GM18520 (cell line): ENCODE measurements at regions not wholly inside any gene's neighbourhood (a gene's known extent, or its start where the extent isn't known, plus 50 kb on each side); places are given as distances from the start of the nearest gene placed in this dataset.

Experiments
- ATAC-seq: cut with Tn5 transposase; IDR thresholded peaks from one replicate; pipeline ENCODE4 v1.9.1; 2021; ENCODE audit not compliant: unreplicated experiment

DNA sequence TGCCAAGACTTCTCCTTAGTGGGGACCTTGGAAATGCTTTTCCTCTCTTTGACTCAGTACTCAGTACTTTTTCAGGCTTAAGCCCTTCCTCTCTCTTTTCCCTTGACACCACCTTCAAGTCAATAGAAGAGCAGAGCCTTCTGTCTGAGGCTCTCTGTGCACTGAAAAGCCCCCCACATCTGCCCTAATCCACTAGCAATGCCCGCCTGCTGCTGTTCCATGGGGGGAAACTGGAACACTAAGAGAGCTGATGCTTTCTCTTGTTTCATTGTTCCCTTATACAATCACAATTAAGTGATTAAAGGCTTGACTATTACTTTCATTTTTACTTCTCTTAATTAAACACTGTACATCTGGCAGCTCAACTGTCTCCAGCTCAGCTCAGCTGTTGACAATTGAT lies 254.5 kb downstream of the SLITRK6 start:
- no peak for ATAC-seq

DNA sequence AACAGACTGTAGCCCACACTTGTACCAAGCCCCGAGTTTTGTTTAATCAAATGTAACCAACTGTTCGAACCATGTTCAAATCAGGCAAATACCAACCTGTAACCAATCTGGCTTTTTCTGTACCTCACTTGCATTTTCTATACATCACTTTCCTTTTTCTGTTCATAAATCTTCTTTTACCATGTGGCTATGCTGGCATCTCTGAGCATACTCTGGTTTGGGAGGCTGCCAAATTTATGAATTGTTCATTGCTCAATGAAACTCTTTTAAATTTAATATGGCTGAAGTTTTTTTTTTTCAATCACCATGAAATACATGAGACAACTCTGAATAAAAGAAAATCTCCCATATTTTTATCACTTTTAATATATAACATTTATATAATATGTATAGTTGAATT lies 256.1 kb downstream of the SLITRK6 start:
- ATAC-seq: no peak

DNA sequence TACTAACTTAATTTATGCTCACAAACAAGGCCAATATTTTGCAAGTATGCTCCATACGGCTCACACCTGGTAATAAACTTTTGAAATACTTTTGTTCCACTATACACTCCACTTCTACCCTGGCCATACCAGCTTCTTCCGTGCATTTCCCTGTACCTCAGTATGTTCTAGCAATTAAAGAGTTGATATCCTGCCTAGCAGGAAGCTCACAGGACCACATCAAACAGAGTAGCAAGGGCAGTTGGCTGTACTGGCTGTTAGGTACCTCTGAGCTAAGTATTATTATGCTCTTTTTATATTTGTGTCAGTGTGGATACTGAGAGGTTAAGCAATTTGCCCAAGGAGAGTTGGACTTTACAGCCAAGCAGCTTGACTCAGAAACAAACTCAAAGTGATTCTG lies 257.7 kb downstream of the SLITRK6 start:
- no peak for ATAC-seq

DNA sequence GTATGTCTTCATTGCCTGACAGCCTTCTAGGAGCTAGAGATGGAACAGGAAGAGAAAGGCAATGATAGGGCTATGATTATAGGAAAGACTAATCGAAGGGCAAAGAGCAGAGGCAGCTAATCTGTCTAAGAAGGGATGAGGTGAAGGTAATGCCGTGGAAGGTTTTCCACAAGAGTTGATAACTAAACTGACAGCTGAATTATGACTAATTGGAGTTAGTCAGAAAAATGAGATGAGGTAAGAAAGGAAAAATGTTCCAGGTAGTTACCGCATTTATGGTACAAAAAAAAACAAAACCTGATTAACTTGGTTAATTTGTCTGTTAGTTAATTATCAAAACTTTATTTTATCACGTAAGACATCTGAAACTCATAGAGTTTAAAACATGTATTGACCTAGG lies 260.3 kb downstream of the SLITRK6 start:
- no peak for ATAC-seq

DNA sequence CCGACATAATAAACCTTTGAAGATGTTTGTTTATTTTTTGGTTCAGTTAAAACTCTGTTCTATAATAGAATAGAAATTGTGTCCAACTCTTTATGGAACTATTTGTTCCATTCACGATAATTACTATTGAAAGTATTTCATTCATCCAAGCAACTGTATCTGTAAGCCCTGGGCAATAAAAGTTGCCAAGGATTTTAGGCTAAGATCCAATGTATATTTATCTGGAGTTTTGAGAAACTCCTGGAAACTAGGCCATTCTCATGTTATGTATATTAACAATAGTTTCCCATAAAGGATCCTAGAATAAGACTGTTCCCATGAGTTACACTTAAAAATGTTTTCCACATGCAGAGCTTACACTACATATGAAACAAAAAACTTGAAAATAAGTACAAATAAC lies 261.6 kb downstream of the SLITRK6 start:
- ATAC-seq: no peak

DNA sequence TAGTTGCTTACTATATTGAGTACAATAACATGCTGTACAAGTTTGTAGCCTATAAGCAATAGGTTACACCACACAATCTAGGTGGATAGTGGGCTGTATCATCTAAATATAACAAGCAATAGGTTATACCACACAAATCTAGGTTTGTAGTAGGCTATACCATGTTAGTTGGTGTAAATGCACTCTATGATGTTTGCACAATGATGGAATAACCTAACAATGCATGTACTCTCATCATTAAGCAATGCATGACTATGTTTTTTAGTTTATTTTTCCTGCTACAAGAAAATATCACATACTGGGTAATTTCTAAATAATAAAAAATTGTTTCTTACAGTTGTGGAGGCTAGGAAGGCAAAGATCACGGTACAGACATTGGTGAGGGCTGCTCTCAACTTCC lies 262.5 kb downstream of the SLITRK6 start:
- no peak for ATAC-seq

DNA sequence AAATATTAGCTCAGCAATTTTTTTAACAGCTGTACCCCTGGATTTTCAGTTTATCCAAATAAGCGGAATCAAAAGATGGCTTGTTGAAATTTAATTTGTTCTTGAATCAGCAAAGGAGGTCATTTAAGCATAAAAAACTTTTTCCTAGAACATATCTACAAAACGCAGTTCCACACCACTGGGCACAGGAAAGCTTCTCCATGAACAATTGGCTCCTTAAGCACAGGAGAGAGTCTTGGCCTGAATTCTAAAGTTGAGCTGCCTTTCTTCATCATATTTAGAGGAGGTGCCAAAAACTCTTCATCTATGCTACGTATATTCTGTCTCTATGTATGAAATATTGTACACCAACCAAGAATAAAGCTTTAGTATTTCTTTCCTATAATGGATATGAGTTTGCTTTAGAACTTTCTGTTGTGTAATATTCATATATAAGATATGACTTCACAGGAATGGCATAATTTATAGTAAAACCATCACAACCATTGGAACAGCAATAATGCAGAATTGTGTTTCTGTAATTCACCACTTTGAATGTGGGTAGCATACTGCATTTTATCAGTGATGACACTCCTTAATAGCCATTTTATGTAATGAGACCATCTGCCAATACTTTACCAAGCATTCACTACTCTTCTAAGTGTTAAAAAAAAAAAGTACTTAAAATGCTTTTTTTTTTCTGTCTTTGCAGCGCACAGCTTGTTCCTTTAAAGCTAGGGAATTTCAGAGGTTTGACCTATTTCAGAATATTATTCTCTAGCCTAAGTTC lies 263.7 kb downstream of the SLITRK6 start:
- no peak for ATAC-seq

DNA sequence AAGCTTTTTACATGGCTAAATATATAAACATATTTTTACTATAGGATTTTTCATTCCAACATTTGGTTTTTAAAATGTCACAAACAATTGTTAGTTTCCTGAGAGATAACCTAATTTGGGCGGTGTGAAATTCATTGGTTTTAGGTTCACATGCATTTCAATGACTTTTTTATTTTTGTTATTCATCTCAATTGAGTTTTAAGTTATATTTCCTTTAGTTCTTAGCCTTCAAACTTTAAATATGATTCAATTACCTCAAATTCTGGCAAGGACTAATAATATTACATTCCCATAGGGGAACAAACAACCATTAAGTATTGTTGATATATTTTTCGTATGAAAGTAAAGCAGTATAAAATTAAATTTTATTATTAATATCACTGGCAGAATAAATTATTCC lies 265.3 kb downstream of the SLITRK6 start:
- no peak for ATAC-seq

DNA sequence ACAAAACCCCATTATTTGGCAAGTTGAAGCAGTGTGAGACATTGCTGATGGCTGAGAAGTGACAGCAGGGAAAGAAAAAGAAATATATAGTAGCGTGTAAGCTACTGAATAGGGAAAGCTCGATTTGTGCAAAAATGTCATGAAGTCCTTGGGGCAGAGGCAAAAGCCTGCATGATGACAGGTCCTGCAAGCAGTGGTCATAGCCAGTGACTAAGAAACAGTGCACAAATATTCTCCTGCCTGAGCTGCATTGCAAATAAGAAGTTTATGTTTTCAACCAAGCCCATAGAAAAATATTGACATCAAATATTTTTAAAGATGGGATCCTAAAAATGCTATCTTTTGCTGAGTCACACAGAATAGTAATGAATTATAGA lies 270.0 kb downstream of the SLITRK6 start:
- no peak for ATAC-seq

DNA sequence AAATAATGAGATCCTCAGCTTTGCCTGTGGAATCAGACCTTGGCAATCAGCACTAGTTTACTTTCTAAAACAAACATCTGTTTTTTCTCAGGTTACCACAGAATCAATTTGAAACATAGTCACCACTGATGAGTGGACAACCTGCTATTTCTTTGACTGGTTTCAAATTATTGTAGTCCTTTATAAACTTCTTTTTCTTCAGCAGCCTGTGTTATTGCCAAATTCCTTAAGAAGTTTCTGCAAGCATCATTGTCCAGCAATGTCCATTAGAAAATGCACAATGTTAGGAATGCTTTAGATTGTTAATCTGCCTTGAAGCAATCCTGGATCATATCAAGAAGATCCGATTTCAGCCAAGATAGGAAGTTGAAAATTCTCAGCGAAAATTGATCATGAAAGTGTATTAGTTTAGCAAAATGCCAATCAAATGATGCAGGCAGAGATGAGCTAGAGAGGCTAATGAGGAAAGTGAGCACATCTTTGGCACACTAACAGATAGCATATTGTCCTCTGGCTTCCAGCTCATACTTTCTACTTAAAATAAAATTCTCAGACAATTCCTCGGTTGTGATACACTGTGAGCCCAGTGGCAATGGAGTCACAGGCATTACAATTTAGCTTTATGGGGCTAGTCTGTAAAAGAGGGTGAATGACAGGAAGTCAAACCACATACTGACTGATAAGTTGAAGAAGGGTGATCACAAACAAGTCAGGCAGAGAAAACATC lies 270.6 kb downstream of the SLITRK6 start:
- no peak for ATAC-seq

DNA sequence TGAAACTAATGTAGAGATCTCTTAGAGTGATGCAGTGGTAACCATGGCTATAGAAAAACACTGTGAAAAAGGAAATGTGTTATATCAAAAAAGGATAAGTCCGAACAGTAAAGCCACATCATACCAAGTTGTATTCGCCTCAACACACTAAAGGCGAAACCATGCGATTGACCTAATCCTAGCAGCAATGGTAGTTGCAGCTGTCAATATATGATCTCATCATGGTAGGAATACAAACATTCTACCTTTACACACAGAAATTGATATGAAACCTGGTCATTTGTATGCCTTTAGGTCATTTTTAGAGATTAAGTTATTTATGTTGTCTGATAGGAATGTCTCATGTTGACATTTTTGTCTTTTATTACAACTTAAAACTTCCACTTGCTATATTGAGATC lies 271.9 kb downstream of the SLITRK6 start:
- ATAC-seq: no peak

DNA sequence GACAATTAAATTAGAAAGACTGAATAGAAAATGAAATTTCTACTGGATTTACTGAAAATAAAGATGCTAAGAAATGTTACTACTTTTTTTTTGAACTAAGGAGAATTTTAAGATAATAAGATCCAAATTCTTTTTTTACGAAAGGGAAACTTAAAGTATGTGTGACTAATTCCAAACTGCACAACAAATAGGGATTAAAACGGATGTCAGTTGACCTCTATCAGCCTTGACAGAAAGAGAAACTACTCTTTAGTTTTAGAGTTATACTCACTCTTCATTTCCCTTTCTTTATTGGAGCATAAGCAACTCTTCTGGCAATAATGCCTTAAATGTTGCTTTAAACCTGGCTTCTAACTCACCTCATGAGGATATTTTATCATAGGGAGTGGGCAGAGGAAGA lies 273.8 kb downstream of the SLITRK6 start:
- ATAC-seq: no peak

DNA sequence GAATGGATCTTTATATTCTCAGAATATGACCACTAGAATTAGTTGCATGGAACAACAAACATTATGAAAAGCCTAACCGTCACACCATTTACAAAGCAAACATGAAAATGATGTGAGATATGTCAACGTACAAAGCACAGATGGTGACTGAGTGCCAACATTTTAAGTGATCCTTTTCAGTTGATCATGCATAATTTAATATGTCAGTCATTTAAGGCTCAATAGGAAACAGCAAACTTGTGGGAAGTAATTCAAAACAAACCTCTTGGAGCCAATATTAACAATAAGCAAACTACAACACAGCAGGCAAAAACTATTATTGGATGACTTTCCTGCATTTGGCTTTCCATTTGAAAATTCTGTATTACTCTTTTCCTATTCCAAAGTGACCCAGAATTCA lies 277.6 kb downstream of the SLITRK6 start:
- no peak for ATAC-seq

DNA sequence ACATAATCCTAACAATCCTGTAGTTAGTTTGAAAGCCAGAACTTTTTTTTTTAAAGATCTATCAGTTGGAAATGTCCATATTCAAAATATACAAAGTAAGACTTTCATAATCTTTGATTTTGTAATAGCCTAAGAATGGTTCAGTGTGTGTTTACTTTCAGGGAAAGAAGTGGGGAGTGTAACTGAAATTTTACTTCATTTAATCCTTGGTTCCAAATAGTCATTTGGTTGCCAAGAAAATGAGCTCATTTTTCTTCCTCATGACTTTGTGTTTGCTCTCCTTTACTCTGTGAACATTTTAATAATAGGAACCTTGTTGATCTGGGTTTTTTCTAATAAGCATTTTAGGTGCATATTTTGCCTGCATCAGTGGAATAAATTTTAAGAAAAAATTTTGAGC lies 278.8 kb downstream of the SLITRK6 start:
- no peak for ATAC-seq

DNA sequence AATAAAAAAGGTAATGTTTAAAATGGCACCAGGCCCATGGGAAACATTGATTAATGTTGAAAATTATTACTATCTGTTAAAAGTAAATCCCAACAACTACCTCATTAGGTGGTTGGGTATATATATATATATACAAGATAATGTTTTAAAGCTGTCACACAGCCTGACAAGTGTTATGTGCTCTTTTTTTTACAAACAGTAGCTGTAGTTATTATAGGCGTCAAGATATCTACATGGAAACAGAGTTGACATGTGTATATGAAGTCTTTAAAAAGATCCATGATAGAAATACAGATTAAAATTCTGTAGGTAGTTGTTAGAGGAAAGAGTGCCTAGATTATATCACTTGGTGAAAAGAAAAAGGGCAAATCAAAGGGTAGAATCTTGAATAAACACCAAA lies 279.9 kb downstream of the SLITRK6 start:
- no peak for ATAC-seq

DNA sequence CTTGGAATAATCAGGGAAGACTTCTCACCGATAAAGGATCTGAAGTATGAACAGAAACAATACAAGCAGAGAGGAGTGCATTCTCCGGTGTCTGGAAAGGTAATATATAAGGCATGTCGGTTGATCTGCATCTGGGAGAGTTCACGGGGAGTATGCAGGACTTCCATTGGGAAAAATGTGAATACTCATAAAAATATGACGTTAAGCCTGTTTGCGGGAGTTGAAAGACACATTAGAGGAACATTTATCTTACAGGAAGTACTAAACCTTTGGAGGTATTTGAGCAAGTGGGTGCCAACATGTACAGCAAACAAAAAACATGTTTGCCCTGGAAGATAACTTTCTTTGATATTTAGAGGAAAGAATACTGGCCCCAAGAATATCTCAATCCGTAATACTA lies 286.8 kb downstream of the SLITRK6 start:
- no peak for ATAC-seq

DNA sequence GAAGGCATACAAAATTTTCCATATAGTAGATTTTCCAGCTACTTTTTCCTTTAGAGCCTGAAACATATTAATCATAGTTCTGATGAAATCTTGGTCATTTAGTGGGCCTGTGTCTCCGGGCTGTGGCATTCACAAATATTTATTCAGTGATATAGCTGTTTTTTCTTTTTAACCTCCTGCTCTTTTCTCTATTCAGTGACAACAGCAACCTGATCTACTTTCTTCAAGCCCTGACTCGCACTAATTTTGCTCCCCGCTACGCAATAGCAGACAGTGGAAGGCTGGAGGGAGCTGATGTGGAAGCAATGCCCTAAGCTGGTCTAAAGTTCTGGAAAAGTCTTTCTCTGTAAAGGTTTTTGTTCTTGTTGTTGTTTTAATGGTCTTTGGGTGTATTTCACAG lies 289.7 kb downstream of the SLITRK6 start:
- no peak for ATAC-seq

DNA sequence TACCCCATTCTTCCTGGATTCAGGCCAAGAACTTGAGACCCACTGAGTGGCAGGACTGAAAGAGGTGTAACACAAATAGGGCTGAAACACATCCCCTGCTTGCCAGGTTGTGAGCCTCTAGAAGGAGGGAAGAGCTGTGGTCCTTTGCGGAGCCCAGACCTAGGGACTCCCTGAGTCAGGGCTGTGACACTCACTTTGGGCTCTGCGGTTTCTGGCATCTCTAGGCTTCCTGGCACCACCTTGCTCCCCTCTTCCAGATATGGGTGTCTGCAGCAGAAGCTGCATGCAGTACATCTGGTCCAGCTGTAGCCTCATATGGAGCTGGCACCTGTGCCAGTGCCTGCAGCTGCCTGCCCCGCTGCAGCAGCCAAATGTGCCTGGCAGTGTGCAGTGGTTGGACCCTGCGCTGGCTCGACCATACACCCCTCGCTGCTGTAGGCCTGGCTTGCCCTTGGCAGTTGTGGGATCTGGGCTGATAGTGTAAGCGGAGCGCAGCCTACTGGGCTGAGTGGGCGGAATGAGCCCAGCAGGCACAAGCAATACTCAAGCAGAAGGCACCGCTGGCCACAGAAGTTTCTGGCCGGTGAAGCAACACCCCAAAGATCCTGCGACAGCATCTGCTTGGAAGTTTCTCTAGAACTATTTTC lies 290.4 kb downstream of the SLITRK6 start:
- no peak for ATAC-seq

DNA sequence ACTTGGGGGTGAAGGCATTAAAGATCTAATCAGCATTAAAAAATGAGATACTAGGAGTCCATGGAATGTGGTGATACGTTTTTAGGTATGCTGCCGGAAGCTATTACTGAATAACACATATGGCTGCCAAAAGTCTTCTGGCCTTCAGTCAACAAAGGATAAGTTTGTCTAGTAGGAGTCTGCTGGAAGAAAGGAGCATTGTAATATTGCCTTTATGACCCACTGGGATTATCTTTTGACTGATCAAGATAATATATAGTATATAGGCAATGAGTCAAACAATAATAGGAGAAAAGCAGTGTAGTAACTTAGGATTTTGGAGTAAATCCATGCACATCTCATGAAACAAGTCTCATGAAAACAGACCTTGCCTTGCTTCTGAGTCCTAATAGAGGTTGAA lies 295.4 kb downstream of the SLITRK6 start:
- no peak for ATAC-seq

DNA sequence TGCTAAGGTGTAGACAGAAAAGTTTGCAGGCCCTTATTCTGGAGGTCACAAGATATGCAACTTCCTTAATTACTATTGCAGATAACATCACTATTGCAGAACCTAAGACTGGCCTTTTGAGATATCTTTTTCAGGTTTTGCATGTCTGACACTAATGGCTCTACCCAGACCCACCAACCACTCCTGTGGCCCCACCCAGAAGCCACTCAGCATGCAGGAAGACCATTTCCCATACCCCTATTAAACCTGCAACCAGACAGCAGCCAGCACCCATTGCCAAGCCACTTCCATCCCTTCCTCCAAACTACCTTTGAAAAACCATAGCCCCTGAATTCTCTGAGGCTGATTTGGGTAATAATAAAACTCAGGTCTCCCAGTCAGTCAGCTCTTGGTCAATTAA lies 297.6 kb downstream of the SLITRK6 start:
- ATAC-seq: no peak

DNA sequence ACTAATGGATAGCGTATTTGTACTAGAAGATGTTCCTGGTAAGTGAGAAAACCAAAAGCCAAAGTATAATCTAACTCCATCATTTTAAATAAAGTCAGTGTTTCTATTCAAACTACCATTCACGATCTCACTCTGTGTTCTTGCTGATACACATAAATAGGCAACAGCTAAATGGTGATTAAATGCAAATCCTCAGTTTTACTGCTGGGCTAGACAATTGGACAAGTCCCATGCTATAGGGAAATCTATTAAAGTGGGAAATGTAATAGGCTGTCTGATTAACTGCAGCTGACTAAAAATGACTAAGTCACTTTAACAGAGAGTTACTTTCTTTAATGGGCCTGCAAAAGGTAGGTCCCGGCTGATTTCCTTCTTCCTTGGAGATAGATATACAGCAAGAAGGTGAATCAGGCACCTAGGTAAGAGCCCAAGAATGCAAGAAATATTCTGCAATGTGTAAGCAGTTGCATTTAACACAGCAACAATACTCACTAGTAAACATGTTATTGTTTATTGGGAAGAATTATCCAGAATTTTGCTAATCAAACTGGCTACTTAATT lies 298.4 kb downstream of the SLITRK6 start:
- no peak for ATAC-seq

DNA sequence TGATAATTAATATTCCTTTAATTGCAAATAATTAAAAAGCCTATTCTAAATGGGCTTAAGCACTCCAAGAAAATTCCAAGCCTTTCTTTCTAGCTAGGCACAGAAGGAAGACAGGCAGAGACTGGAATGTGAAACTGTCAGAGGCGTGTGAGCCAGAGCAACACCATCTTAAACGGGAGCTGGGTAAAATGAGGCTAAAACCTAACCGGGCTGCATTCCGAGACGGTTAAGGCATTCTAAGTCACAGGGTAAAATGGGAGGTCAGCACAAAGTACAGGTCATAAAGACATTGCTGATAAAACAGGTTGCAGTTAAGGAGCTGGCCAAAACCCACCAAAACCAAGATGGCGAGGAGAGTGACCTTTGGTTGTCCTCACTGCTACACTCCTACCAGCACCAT lies 300.4 kb downstream of the SLITRK6 start:
- no peak for ATAC-seq
